ENCODE measurements at regions not wholly inside any gene's neighbourhood (a gene's known extent, or its start where the extent isn't known, plus 50 kb on each side); places are given as distances from the start of the nearest gene placed in this dataset.

DNA sequence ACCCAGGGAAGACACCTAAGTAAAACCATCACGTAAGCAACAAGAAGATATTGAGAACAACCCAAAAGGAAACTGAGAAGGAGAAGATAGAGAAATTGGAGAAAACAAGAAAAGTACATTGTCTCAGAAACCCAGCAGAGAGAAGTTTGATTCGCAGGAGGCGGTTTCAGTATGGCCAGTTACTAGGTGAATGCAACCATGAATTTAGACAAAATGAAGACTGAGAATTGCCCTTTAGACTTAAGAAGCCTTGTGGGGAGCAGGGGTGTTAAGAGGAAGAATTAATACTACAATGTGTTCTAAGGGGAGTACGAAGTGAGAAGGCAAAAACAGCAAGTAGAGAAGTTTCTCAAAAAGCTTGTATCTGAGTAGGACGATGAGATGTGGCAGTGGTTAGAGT lies 229.3 kb upstream of the NEIL3 start:
- Histone ChIP-seq H2AFZ (ENCODE audit: insufficient read depth, low read depth, low read length, poor library complexity, severe bottlenecking) (no peak overlapping the region), H3K79me2 (ENCODE audit: insufficient read depth, low read length) (no peaks in the 10 kb centered on the region), H3K27ac (ENCODE audit: low read depth in 1 of 2, low read length in 2 of 2) (no peak overlapping the region), H3K4me1 (ENCODE audit: control insufficient read depth in 1 of 2, insufficient read depth in 2 of 2, low read length in 2 of 2) (no peaks in the 10 kb centered on the region), H3K36me3 (replicated peaks in 1 of 2; ENCODE audit: control insufficient read depth in 1 of 2, insufficient read depth in 2 of 2, low read length in 2 of 2) (no peaks in the 10 kb centered on the region), H3K4me2 (replicated peaks; ENCODE audit: extremely low read depth, low read length, poor library complexity, severe bottlenecking) (no peak overlapping the region), H3K9ac (ENCODE audit: insufficient read depth, low read length, poor library complexity, severe bottlenecking) (no peak overlapping the region), H3K27me3 (ENCODE audit: control insufficient read depth in 2 of 2, insufficient read depth in 2 of 2, low read length in 2 of 2) (no peaks in the 10 kb centered on the region), H3K9me3 (replicated peaks in 1 of 2; ENCODE audit: control insufficient read depth in 1 of 2, insufficient read depth in 1 of 2, low read length in 2 of 2) (no peaks in the 10 kb centered on the region), H3K4me3 (replicated peaks in 1 of 3; ENCODE audit: low read depth in 2 of 3, low read length in 3 of 3) (no peak overlapping the region), H4K20me1 (ENCODE audit: insufficient read depth, low read length) (no peaks in the 10 kb centered on the region)
- 100% methylated on average over 2 of the region's 5 CpGs for WGBS (ENCODE audit: insufficient coverage)
- no peaks in the 10 kb centered on the region for H3K4me1 Mint-ChIP-seq
- H3K27ac Mint-ChIP-seq = no peak overlapping the region
- TF ChIP-seq, protein P1, sequence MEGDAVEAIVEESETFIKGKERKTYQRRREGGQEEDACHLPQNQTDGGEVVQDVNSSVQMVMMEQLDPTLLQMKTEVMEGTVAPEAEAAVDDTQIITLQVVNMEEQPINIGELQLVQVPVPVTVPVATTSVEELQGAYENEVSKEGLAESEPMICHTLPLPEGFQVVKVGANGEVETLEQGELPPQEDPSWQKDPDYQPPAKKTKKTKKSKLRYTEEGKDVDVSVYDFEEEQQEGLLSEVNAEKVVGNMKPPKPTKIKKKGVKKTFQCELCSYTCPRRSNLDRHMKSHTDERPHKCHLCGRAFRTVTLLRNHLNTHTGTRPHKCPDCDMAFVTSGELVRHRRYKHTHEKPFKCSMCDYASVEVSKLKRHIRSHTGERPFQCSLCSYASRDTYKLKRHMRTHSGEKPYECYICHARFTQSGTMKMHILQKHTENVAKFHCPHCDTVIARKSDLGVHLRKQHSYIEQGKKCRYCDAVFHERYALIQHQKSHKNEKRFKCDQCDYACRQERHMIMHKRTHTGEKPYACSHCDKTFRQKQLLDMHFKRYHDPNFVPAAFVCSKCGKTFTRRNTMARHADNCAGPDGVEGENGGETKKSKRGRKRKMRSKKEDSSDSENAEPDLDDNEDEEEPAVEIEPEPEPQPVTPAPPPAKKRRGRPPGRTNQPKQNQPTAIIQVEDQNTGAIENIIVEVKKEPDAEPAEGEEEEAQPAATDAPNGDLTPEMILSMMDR (IDR thresholded peaks at IDR 0.05) = no peak
- no peak overlapping the region for H3K4me3 Mint-ChIP-seq
- no peaks in the 10 kb centered on the region for H3K27me3 Mint-ChIP-seq (ENCODE audit: low read depth in 3 of 3)
- no peaks in the 10 kb centered on the region for H3K36me3 Mint-ChIP-seq
- DNase-seq = no peak
- peaks cover 0 to 2% (median 0%) of the 10 kb centered on the region in 7 donors for H3K9me3 Mint-ChIP-seq
- intact Hi-C loops (cut with micrococcal nuclease) = no loop called here

DNA sequence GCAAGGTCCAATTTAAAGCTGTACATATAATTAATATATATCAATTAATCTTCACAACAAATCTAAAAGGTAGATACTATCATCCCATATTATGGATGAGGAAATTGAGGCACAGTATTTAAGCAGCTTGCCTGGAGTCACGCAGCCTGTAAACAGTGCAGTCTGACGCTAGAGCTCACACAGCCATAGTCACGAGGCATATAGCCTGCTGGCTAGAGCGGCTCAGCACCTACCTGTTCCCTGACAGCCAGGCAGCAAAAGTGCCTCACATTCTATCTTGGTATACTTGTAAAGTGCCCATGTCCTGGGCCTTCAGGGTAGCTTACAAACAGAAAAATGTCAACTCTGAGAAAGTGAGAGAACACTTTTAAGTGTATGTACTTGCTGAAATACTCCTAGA lies 222.6 kb upstream of the NEIL3 start:
- H3K27ac ChIP-seq (ENCODE audit: low read depth in 1 of 2, low read length in 2 of 2) = no peak overlapping the region
- WGBS (ENCODE audit: insufficient coverage) = 85% methylated on average over 4 of the region's 4 CpGs

More for the DNA sequence above, 222.6 kb upstream of the NEIL3 start:
- Histone ChIP-seq H3K36me3 (replicated peaks in 1 of 2; ENCODE audit: control insufficient read depth in 1 of 2, insufficient read depth in 2 of 2, low read length in 2 of 2) (no peaks in the 10 kb centered on the region), H2AFZ (ENCODE audit: insufficient read depth, low read depth, low read length, poor library complexity, severe bottlenecking) (no peak overlapping the region), H3K9ac (ENCODE audit: insufficient read depth, low read length, poor library complexity, severe bottlenecking) (no peak overlapping the region), H3K4me2 (replicated peaks; ENCODE audit: extremely low read depth, low read length, poor library complexity, severe bottlenecking) (no peak overlapping the region), H3K27me3 (ENCODE audit: control insufficient read depth in 2 of 2, insufficient read depth in 2 of 2, low read length in 2 of 2) (no peaks in the 10 kb centered on the region), H3K9me3 (replicated peaks in 1 of 2; ENCODE audit: control insufficient read depth in 1 of 2, insufficient read depth in 1 of 2, low read length in 2 of 2) (no peaks in the 10 kb centered on the region), H3K4me3 (replicated peaks in 1 of 3; ENCODE audit: low read depth in 2 of 3, low read length in 3 of 3) (no peak overlapping the region), H4K20me1 (ENCODE audit: insufficient read depth, low read length) (no peaks in the 10 kb centered on the region), H3K79me2 (ENCODE audit: insufficient read depth, low read length) (no peaks in the 10 kb centered on the region), H3K4me1 (ENCODE audit: control insufficient read depth in 1 of 2, insufficient read depth in 2 of 2, low read length in 2 of 2) (no peaks in the 10 kb centered on the region)
- no peak for DNase-seq
- Mint-ChIP-seq H3K4me3 (no peak overlapping the region), H3K27ac (no peak overlapping the region), H3K9me3 (no peaks in the 10 kb centered on the region), H3K36me3 (no peaks in the 10 kb centered on the region), H3K27me3 (ENCODE audit: low read depth in 3 of 3) (no peaks in the 10 kb centered on the region), H3K4me1 (no peaks in the 10 kb centered on the region)
- intact Hi-C loops (cut with micrococcal nuclease) = no loop called here
- TF ChIP-seq, protein P1 (IDR thresholded peaks at IDR 0.05) = no peak

Data from CD14-positive monocyte (primary cell).